H1 (cell line): ENCODE measurements at regions not wholly inside any gene's neighbourhood (a gene's known extent, or its start where the extent isn't known, plus 50 kb on each side); places are given as distances from the start of the nearest gene placed in this dataset.

Source experiments
- CTCF ChIA-PET: fragments of 300-600 bp; sonication (Branson Sonifier 250); formaldehyde crosslinking; loops from one replicate; lab custom pipeline; 2021; ENCODE audit not compliant: partially characterized antibody; lab: Charles Lee
- POLR2A ChIA-PET: fragments of 300-600 bp; sonication (Branson Sonifier 250); formaldehyde crosslinking; loops from one replicate; lab custom pipeline; 2021; ENCODE audit warnings: inconsistent platforms; ENCODE audit not compliant: partially characterized antibody; lab: Charles Lee
- DNase-seq, 2 experiments: peaks; one replicate each; pipeline versions ENCODE4 v3.0.0 to v3.0.0-alpha.2; 2010 to 2022; ENCODE audit warnings: low spot score in 2 of 2, low read depth in 1 of 2, mixed read lengths in 1 of 2
- FAIRE-seq: peaks from 2 replicates; lab custom pipeline; 2011; peaks lifted over from hg19 to GRCh38; lab: Jason Lieb, UNC
- H2AFZ ChIP-seq: 2 replicates; pipeline ENCODE4 v1.8.1; 2012; ENCODE audit warnings: low read length, inconsistent platforms
- H2AK5ac ChIP-seq: 2 replicates; pipeline ENCODE4 v1.6.1; 2013; ENCODE audit warnings: low read depth, low read length
- H2BK120ac ChIP-seq: replicated peaks from 2 replicates; pipeline ENCODE3; 2013; ENCODE audit warnings: low read depth, low read length, inconsistent platforms
- H2BK12ac ChIP-seq: 2 replicates; pipeline ENCODE4 v1.6.1; 2013; ENCODE audit warnings: low read depth, low read length
- H2BK15ac ChIP-seq: 2 replicates; pipeline ENCODE4 v1.6.1; 2013; ENCODE audit warnings: low read length
- H2BK20ac ChIP-seq: 2 replicates; pipeline ENCODE4 v1.6.1; 2013; ENCODE audit warnings: low read length
- H2BK5ac ChIP-seq: 2 replicates; pipeline ENCODE4 v1.6.1; 2013; ENCODE audit warnings: low read depth, low read length
- H3K14ac ChIP-seq: 2 replicates; pipeline ENCODE4 v1.6.1; 2013; ENCODE audit warnings: inconsistent platforms; ENCODE audit not compliant: insufficient read length
- H3K18ac ChIP-seq: 2 replicates; pipeline ENCODE4 v1.6.1; 2013; ENCODE audit warnings: low read length; ENCODE audit errors: extremely low read depth
- H3K23ac ChIP-seq: 2 replicates; pipeline ENCODE4 v1.6.1; 2013; ENCODE audit warnings: inconsistent platforms; ENCODE audit not compliant: insufficient read length
- H3K23me2 ChIP-seq: 2 replicates; pipeline ENCODE4 v1.6.1; 2013; ENCODE audit warnings: low read depth, low read length
- H3K27ac ChIP-seq: 2 replicates; pipeline ENCODE4 v1.6.1; 2011; ENCODE audit warnings: low read depth, low read length, inconsistent platforms
- H3K27me3 ChIP-seq, 4 experiments: replicated peaks in 1 of 4; 1 replicate in 1 of 4; 2 replicates in 3 of 4; pipeline versions ENCODE4 v1.6.1 to v1.8.1; 2011 to 2013; ENCODE audit warnings: low read length in 3 of 4, mild to moderate bottlenecking in 3 of 4, inconsistent platforms in 2 of 4, mixed read lengths in 2 of 4, moderate library complexity in 1 of 4; ENCODE audit not compliant: control insufficient read depth in 3 of 4, insufficient read depth in 3 of 4; ENCODE audit errors: extremely low read depth in 1 of 4
- H3K36me3 ChIP-seq, 4 experiments: 2 replicates each; pipeline versions ENCODE4 v1.6.1 to v1.8.1; 2011 to 2013; ENCODE audit warnings: mild to moderate bottlenecking in 4 of 4, low read length in 3 of 4, moderate library complexity in 2 of 4, control low read depth in 1 of 4, inconsistent platforms in 1 of 4; ENCODE audit not compliant: insufficient read depth in 4 of 4, control insufficient read depth in 2 of 4
- H3K4ac ChIP-seq: replicated peaks from 2 replicates; pipeline ENCODE3; 2013; ENCODE audit warnings: low read length, low read depth, mixed read lengths, inconsistent platforms; ENCODE audit not compliant: insufficient read length
- H3K4me1 ChIP-seq, 4 experiments: replicated peaks in 1 of 4; 1 replicate in 1 of 4; 2 replicates in 3 of 4; pipeline versions ENCODE4 v1.6.1 to v1.8.1; 2011 to 2013; ENCODE audit warnings: low read length in 3 of 4, inconsistent platforms in 2 of 4, mixed read lengths in 1 of 4; ENCODE audit not compliant: insufficient read depth in 4 of 4, control insufficient read depth in 3 of 4
- H3K4me2 ChIP-seq, 2 experiments: 2 replicates each; pipeline versions ENCODE4 v1.6.1 to v1.8.1; 2011 to 2013; ENCODE audit warnings: low read depth in 2 of 2, low read length in 2 of 2, control low read depth in 1 of 2, inconsistent platforms in 1 of 2, mild to moderate bottlenecking in 1 of 2; ENCODE audit not compliant: insufficient read depth in 1 of 2
- H3K4me3 ChIP-seq, 4 experiments: fragments of 200-600, 300-600 bp in 1 of 4; sonication (generic), shearing (Covaris generic), sonication (Bioruptor Twin) in 1 of 4; 2 replicates each; pipeline versions ENCODE4 v1.5.1 to v1.8.1; 2011 to 2016; ENCODE audit warnings: low read length in 4 of 4, low read depth in 3 of 4, control low read depth in 2 of 4, inconsistent platforms in 2 of 4, mild to moderate bottlenecking in 2 of 4, mixed read lengths in 1 of 4, moderate library complexity in 1 of 4; ENCODE audit not compliant: insufficient read depth in 2 of 4; ENCODE audit errors: extremely low read depth in 1 of 4
- H3K56ac ChIP-seq: replicated peaks from 2 replicates; pipeline ENCODE3; 2013; ENCODE audit warnings: low read depth, mild to moderate bottlenecking, mixed read lengths, low read length, inconsistent platforms; ENCODE audit not compliant: insufficient read length
- H3K79me1 ChIP-seq: 2 replicates; pipeline ENCODE4 v1.6.1; 2013; ENCODE audit warnings: low read depth, low read length, control low read depth
- H3K79me2 ChIP-seq, 2 experiments: 2 replicates each; pipeline versions ENCODE4 v1.6.1 to v1.8.1; 2012 to 2013; ENCODE audit warnings: low read length in 2 of 2, mild to moderate bottlenecking in 2 of 2, inconsistent platforms in 1 of 2; ENCODE audit not compliant: insufficient read depth in 2 of 2, control insufficient read depth in 1 of 2
- H3K9ac ChIP-seq, 4 experiments: replicated peaks in 1 of 4; 1 replicate in 1 of 4; 2 replicates in 3 of 4; pipeline versions ENCODE4 v1.6.1 to v1.8.1; 2011 to 2013; ENCODE audit warnings: low read depth in 3 of 4, low read length in 3 of 4, control low read depth in 2 of 4, mild to moderate bottlenecking in 2 of 4, moderate library complexity in 2 of 4, inconsistent platforms in 1 of 4; ENCODE audit errors: extremely low read depth in 1 of 4
- H3K9me3 ChIP-seq, 2 experiments: 2 replicates each; pipeline versions ENCODE4 v1.6.1 to v1.8.1; 2012 to 2013; ENCODE audit warnings: mild to moderate bottlenecking in 2 of 2, moderate library complexity in 2 of 2, control low read depth in 1 of 2, inconsistent platforms in 1 of 2, low read depth in 1 of 2, low read length in 1 of 2, mixed read lengths in 1 of 2; ENCODE audit not compliant: insufficient read depth in 2 of 2
- H4K20me1 ChIP-seq, 2 experiments: replicated peaks in 1 of 2; 2 replicates each; pipeline versions ENCODE3 to v1.8.1; 2011 to 2013; ENCODE audit warnings: inconsistent platforms in 2 of 2, low read length in 2 of 2, mild to moderate bottlenecking in 1 of 2; ENCODE audit not compliant: insufficient read depth in 2 of 2, control insufficient read depth in 1 of 2
- H4K5ac ChIP-seq: 2 replicates; pipeline ENCODE4 v1.6.1; 2013; ENCODE audit warnings: low read length, low read depth, mixed read lengths, inconsistent platforms; ENCODE audit not compliant: insufficient read length
- H4K8ac ChIP-seq: 2 replicates; pipeline ENCODE4 v1.8.0; 2013; ENCODE audit warnings: mild to moderate bottlenecking, moderate library complexity, low read length, inconsistent platforms; ENCODE audit not compliant: insufficient read depth; ENCODE audit errors: extremely low read depth
- H4K91ac ChIP-seq: replicated peaks from 2 replicates; pipeline ENCODE3; 2013; ENCODE audit warnings: low read length, mixed read lengths, inconsistent platforms; ENCODE audit not compliant: insufficient read length
- ASH2L ChIP-seq: fragments of 200-600, 300-600 bp; sonication (generic); IDR thresholded peaks from one replicate; pipeline ENCODE4 v1.7.1; 2017; ENCODE audit warnings: low read length
- CBX5 ChIP-seq: fragments of 300-800, 300-1000 bp; sonication (generic); IDR thresholded peaks from 2 replicates; pipeline ENCODE4 v1.7.1; 2016; ENCODE audit warnings: antibody characterized with exemption, low read length, low read depth
- CBX8 ChIP-seq: fragments of 300-800, 300-1000 bp; sonication (generic); IDR thresholded peaks from 2 replicates; pipeline ENCODE4 v1.7.1; 2016; ENCODE audit warnings: low read depth, low read length, borderline replicate concordance
- CHD1 ChIP-seq: IDR thresholded peaks from 2 replicates; pipeline ENCODE4 v1.6.1; 2012; ENCODE audit warnings: low read depth, low read length, improper control_type of control experiment
- FOSL1 ChIP-seq: IDR thresholded peaks from 2 replicates; pipeline ENCODE4 v1.6.1; 2011; ENCODE audit warnings: mild to moderate bottlenecking, low read depth, low read length, moderate library complexity; ENCODE audit not compliant: insufficient read depth
- JUND ChIP-seq: IDR thresholded peaks from 2 replicates; pipeline ENCODE4 v1.6.1; 2011; ENCODE audit warnings: mild to moderate bottlenecking, improper control_type of control experiment, low read length
- KDM1A ChIP-seq: fragments of 200-600, 300-600 bp; sonication (generic); IDR thresholded peaks from 2 replicates; pipeline ENCODE4 v1.7.1; 2016; ENCODE audit warnings: mild to moderate bottlenecking, low read length, borderline replicate concordance
- KDM4A ChIP-seq: IDR thresholded peaks from one replicate; pipeline ENCODE4 v1.7.1; 2012; ENCODE audit warnings: low read depth, mild to moderate bottlenecking, moderate library complexity, low read length, inconsistent platforms; ENCODE audit not compliant: severe bottlenecking
- NRF1 ChIP-seq: IDR thresholded peaks from 2 replicates; pipeline ENCODE4 v1.6.1; 2011; ENCODE audit warnings: mild to moderate bottlenecking, low read depth, low read length, improper control_type of control experiment
- POLR2A ChIP-seq, 2 experiments: IDR thresholded peaks; 1 replicate in 1 of 2; 2 replicates in 1 of 2; pipeline ENCODE4 v1.6.1; 2011; ENCODE audit warnings: low read depth in 2 of 2, low read length in 2 of 2, mild to moderate bottlenecking in 2 of 2; ENCODE audit errors: control extremely low read depth in 1 of 2
- RNF2 ChIP-seq: fragments of 200-900, 300-1000 bp; sonication (generic); IDR thresholded peaks from 2 replicates; pipeline ENCODE4 v1.7.1; 2016; ENCODE audit warnings: borderline replicate concordance, low read depth, mild to moderate bottlenecking, antibody characterized with exemption, low read length; ENCODE audit not compliant: poor library complexity, severe bottlenecking; ENCODE audit errors: missing control alignments
- SIN3A ChIP-seq, 2 experiments: IDR thresholded peaks in 1 of 2; conservative IDR thresholded peaks in 1 of 2; 2 replicates each; pipeline ENCODE4 v1.6.1; 2011 to 2012; ENCODE audit warnings: low read length in 2 of 2, improper control_type of control experiment in 1 of 2, low read depth in 1 of 2, mild to moderate bottlenecking in 1 of 2
- SIRT6 ChIP-seq: IDR thresholded peaks from one replicate; pipeline ENCODE4 v1.7.1; 2012; ENCODE audit warnings: low read length, inconsistent platforms
- SP4 ChIP-seq: IDR thresholded peaks from 2 replicates; pipeline ENCODE4 v1.6.1; 2012; ENCODE audit warnings: low read length, inconsistent platforms
- TBP ChIP-seq: IDR thresholded peaks from 2 replicates; pipeline ENCODE4 v1.6.1; 2011; ENCODE audit warnings: low read depth, low read length, improper control_type of control experiment
- ZNF274 ChIP-seq: IDR thresholded peaks from 2 replicates; pipeline ENCODE4 v1.7.0; 2012; ENCODE audit warnings: low read length, borderline replicate concordance; ENCODE audit errors: extremely low read depth
- WGBS, 2 experiments: shearing (Covaris generic) in 1 of 2; methylation state at CpG; one replicate each; pipeline versions ENCODE4 v1.1.6 to v1.1.7; 2013 to 2015; ENCODE audit warnings: low lambda C conversion rate in 2 of 2, mixed read lengths in 2 of 2, inconsistent platforms in 1 of 2, low coverage in 1 of 2, missing lambda C conversion rate in 1 of 2; ENCODE audit not compliant: insufficient replicate concordance in 2 of 2, insufficient coverage in 1 of 2, insufficient read length in 1 of 2; ENCODE audit errors: extremely low coverage in 1 of 2, missing lambda C conversion rate in 1 of 2; 5-methylcytosine and 5-hydroxymethylcytosine counted together

DNA sequence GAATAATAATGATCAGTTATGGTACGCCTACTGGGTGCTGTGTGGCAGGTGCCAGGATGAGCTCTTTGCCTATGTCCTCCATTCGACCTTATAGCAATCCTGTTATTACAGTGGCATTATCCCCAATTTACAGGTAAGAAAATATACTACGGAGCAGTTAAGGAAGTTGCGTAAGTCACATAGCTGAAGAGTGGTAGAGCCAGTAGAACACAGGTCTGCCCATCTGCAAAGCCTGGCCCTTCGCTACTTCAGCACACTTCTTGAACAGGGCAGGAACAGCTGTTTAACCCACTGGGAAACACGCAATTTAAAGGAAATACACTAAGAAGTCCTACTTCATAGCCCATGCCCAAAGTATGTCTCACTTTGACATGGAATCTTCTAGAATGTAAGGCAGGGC is 91.8 kb downstream of the PXDC1 start:
- Histone ChIP-seq H3K27me3 (no peaks in the 10 kb centered on the region; a peak in 1 of 7 replicates), H4K8ac (no peak overlapping the region), H2BK120ac (no peak overlapping the region), H3K4me3 (no peak overlapping the region), H4K91ac (no peak overlapping the region), H2BK5ac (no peak overlapping the region), H2BK12ac (no peak overlapping the region), H3K36me3 (no peaks in the 10 kb centered on the region), H3K14ac (no peak overlapping the region), H4K5ac (no peak overlapping the region), H3K27ac (no peak overlapping the region), H2BK15ac (no peak overlapping the region), H4K20me1 (no peaks in the 10 kb centered on the region), H3K79me1 (no peaks in the 10 kb centered on the region), H3K56ac (no peak overlapping the region), H2AFZ (no peak overlapping the region), H3K23me2 (peaks cover 3% of the 10 kb centered on the region; the same call in 1 of the 2 replicates), H3K4me2 (no peak overlapping the region), H3K23ac (no peak overlapping the region), H3K4me1 (peaks cover 0 to 3% (median 1%) of the 10 kb centered on the region in 4 experiments; a peak in 5 of 7 replicates), H3K18ac (no peak overlapping the region), H3K79me2 (no peaks in the 10 kb centered on the region), H2AK5ac (no peak overlapping the region), H2BK20ac (no peak overlapping the region), H3K9me3 (no peaks in the 10 kb centered on the region), H3K9ac (no peak overlapping the region), H3K4ac (no peak overlapping the region)
- CTCF ChIA-PET, result interaction anchor here (0.9 to 1.1 kb wide), 2 partner anchors 11 to 68 kb away, joined by 3 read pairs; no protein-coding TSS in a partner anchor
- FAIRE-seq (no peak), DNase-seq (no peak)
- 94% methylated on average over 6 of the region's 6 CpGs; no CpG with 5 or more reads in 1 of the 2 experiments for WGBS, 2 experiments
- POLR2A ChIA-PET, result no interaction called here
- TF ChIP-seq FOSL1, result no peak
- TF ChIP-seq SP4, result no peak
- no peak for TF ChIP-seq KDM1A
- no peak for TF ChIP-seq JUND
- no peak for TF ChIP-seq POLR2A (IDR thresholded peaks at IDR 0.05; ENCODE audit: control extremely low read depth in 1 of 2, low read depth in 2 of 2, low read length in 2 of 2)
- no peak for TF ChIP-seq SIN3A (conservative IDR thresholded peaks at IDR 0.05 in 1 of 2, IDR thresholded peaks at IDR 0.05 in 1 of 2; ENCODE audit: low read depth in 1 of 2, low read length in 2 of 2)
- no peak for TF ChIP-seq CBX5
- no peak for TF ChIP-seq CHD1
- no peak for TF ChIP-seq RNF2
- TF ChIP-seq TBP, result no peak
- TF ChIP-seq NRF1, result no peak
- TF ChIP-seq SIRT6, result no peak
- no peak for TF ChIP-seq KDM4A
- no peak for TF ChIP-seq ZNF274
- TF ChIP-seq ASH2L, result no peak
- TF ChIP-seq CBX8, result no peak
